ENCODE measurements at regions not wholly inside any gene's neighbourhood (a gene's known extent, or its start where the extent isn't known, plus 50 kb on each side); places are given as distances from the start of the nearest gene placed in this dataset.

DNA sequence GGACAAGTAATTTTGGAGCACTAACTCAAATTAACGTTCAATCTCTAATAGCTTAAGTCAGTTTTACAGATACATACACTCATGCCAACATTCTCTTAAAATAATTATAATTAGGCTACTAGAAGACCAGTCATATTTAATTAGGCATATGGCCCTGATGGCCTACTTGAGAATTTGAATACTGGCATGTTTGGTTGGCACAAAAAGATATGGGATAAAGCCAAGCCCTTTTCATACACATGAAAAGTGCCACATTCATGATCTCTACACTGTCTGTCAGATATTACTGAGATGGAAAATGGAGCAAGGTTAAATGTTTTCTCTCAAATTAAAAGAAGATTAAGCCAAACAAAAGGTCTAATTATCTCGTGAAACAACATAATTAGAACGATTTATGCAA, 1091.0 kb downstream of the C4orf33 start:
- no peak overlapping the region for H3K9ac ChIP-seq
- H3K4me1 ChIP-seq = no peaks in the 10 kb centered on the region
- no peak overlapping the region for H2AFZ ChIP-seq
- H3K9me3 ChIP-seq (ENCODE audit: control insufficient read depth, low read length) = no peaks in the 10 kb centered on the region
- no peaks in the 10 kb centered on the region for H3K36me3 ChIP-seq (ENCODE audit: control insufficient read depth, insufficient read depth, low read length)
- TF ChIP-seq, protein P1, sequence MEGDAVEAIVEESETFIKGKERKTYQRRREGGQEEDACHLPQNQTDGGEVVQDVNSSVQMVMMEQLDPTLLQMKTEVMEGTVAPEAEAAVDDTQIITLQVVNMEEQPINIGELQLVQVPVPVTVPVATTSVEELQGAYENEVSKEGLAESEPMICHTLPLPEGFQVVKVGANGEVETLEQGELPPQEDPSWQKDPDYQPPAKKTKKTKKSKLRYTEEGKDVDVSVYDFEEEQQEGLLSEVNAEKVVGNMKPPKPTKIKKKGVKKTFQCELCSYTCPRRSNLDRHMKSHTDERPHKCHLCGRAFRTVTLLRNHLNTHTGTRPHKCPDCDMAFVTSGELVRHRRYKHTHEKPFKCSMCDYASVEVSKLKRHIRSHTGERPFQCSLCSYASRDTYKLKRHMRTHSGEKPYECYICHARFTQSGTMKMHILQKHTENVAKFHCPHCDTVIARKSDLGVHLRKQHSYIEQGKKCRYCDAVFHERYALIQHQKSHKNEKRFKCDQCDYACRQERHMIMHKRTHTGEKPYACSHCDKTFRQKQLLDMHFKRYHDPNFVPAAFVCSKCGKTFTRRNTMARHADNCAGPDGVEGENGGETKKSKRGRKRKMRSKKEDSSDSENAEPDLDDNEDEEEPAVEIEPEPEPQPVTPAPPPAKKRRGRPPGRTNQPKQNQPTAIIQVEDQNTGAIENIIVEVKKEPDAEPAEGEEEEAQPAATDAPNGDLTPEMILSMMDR (IDR thresholded peaks at IDR 0.05) = no peak
- H3K27me3 ChIP-seq (ENCODE audit: control insufficient read depth, insufficient read depth, low read length) = no peaks in the 10 kb centered on the region
- H3K4me2 ChIP-seq (ENCODE audit: low read length) = no peak overlapping the region
- no peak overlapping the region for H3K27ac ChIP-seq
- no peaks in the 10 kb centered on the region for H3K79me2 ChIP-seq
- no peak overlapping the region for H3K4me3 ChIP-seq (ENCODE audit: low read depth, low read length)

DNA sequence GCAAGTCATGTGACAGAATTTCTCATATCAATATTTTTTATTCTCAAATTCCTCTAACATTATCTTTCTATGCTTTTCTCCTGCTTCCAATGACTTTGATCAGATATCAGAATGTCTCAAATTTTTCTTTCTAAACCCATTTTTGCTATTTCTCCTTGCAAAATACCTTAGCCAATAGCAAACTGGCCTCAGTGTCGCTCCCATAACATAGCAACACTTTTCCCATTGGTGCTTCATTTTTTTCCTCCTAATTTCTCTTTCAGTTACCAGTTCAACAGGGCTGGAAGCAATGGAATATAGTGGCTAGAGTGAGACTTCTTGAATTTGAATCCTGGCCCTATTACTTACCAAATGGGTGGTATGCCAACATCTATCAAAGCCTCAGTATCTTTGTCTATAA, 1091.6 kb downstream of the C4orf33 start:
- Histone ChIP-seq H3K4me3 (ENCODE audit: low read depth, low read length) (no peak overlapping the region), H3K27me3 (ENCODE audit: control insufficient read depth, insufficient read depth, low read length) (no peaks in the 10 kb centered on the region), H3K9me3 (ENCODE audit: control insufficient read depth, low read length) (no peaks in the 10 kb centered on the region), H3K4me1 (no peaks in the 10 kb centered on the region), H3K9ac (no peak overlapping the region), H3K79me2 (no peaks in the 10 kb centered on the region), H3K27ac (no peak overlapping the region), H2AFZ (no peak overlapping the region), H3K36me3 (ENCODE audit: control insufficient read depth, insufficient read depth, low read length) (no peaks in the 10 kb centered on the region), H3K4me2 (ENCODE audit: low read length) (no peak overlapping the region)
- TF ChIP-seq, protein P1 (IDR thresholded peaks at IDR 0.05) = no peak

DNA sequence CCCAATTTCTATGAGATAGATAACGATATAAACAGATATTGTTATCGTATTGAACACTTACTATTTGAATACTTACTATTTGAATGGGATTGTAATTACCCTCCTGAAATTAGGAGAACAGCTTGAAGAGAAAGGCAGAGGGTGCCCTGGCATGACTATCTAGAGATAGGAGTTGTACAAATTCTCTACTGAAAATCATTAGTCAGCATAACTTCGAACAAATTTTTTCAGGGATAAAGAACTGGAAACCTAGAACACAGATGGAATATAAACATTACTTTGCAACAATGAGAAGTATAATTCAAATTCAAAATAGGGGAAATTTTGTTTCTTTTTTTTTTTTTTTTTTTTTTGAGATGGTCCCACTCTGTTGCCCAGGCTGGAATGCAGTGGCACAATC, 1096.8 kb downstream of the C4orf33 start:
- TF ChIP-seq, protein P1 (IDR thresholded peaks at IDR 0.05) = no peak
- no peak overlapping the region for H3K27ac ChIP-seq
- H3K4me1 ChIP-seq = no peaks in the 10 kb centered on the region
- H3K4me2 ChIP-seq (ENCODE audit: low read length) = no peak overlapping the region
- no peak overlapping the region for H3K9ac ChIP-seq
- H3K9me3 ChIP-seq (ENCODE audit: control insufficient read depth, low read length) = no peaks in the 10 kb centered on the region
- no peak overlapping the region for H2AFZ ChIP-seq
- H3K36me3 ChIP-seq (ENCODE audit: control insufficient read depth, insufficient read depth, low read length) = no peaks in the 10 kb centered on the region
- no peak overlapping the region for H3K4me3 ChIP-seq (ENCODE audit: low read depth, low read length)
- no peaks in the 10 kb centered on the region for H3K79me2 ChIP-seq
- no peaks in the 10 kb centered on the region for H3K27me3 ChIP-seq (ENCODE audit: control insufficient read depth, insufficient read depth, low read length)

DNA sequence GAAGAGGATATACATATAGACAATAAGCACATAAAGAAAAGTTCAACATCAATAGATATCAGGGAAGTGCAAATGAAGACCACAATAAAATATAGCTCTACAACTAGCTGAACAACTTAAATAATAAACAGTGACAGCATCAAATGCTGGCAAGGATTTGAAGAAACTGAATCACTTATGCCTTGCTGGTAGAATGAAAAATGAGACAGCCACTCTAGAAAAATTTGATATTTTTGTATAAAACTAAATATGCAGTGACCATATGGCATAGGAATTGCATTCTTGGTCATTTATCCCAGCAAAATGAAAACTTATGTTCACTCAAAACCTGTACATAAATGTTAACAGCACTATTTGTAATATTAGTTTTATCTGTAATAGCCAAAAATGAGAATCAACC, 1102.0 kb downstream of the C4orf33 start:
- Histone ChIP-seq H3K4me1 (no peaks in the 10 kb centered on the region), H3K27ac (no peak overlapping the region), H3K79me2 (no peaks in the 10 kb centered on the region), H3K27me3 (ENCODE audit: control insufficient read depth, insufficient read depth, low read length) (no peaks in the 10 kb centered on the region), H2AFZ (no peak overlapping the region), H3K9ac (no peak overlapping the region), H3K36me3 (ENCODE audit: control insufficient read depth, insufficient read depth, low read length) (no peaks in the 10 kb centered on the region), H3K9me3 (ENCODE audit: control insufficient read depth, low read length) (no peaks in the 10 kb centered on the region), H3K4me2 (ENCODE audit: low read length) (no peak overlapping the region), H3K4me3 (ENCODE audit: low read depth, low read length) (no peak overlapping the region)
- TF ChIP-seq, protein P1 (IDR thresholded peaks at IDR 0.05) = no peak

DNA sequence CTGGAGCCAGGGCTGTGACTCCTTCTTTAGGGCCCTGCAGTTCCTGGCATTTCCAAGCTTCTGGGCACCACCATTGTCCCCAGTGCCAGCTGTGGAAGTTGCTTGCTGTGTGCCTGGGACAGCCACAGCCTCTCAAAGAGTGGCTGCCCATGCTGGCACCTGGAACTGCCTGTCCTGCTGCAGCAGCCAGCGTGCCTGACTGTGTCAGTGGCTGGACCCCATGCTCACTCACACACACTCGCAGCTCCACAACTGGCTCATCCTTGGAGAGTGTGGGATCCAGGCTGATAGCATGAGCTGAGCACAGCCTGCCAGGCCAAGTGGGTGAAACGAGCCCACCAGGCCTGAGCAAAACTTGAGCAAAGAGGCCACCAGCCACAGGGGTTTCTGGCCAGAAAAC, 1107.6 kb downstream of the C4orf33 start:
- Histone ChIP-seq H3K4me1 (no peaks in the 10 kb centered on the region), H2AFZ (no peak overlapping the region), H3K4me3 (ENCODE audit: low read depth, low read length) (no peak overlapping the region), H3K27ac (no peak overlapping the region), H3K9ac (no peak overlapping the region), H3K36me3 (ENCODE audit: control insufficient read depth, insufficient read depth, low read length) (no peaks in the 10 kb centered on the region), H3K79me2 (no peaks in the 10 kb centered on the region), H3K9me3 (ENCODE audit: control insufficient read depth, low read length) (no peaks in the 10 kb centered on the region), H3K4me2 (ENCODE audit: low read length) (no peak overlapping the region), H3K27me3 (ENCODE audit: control insufficient read depth, insufficient read depth, low read length) (no peaks in the 10 kb centered on the region)
- TF ChIP-seq, protein P1 (IDR thresholded peaks at IDR 0.05) = no peak
